HG03103 (cell line): ENCODE measurements at regions not wholly inside any gene's neighbourhood (a gene's known extent, or its start where the extent isn't known, plus 50 kb on each side); places are given as distances from the start of the nearest gene placed in this dataset.

ENCODE experiments used
- ATAC-seq: cut with Tn5 transposase; IDR thresholded peaks from one replicate; pipeline ENCODE4 v1.9.1; 2021; ENCODE audit warnings: low read depth; ENCODE audit not compliant: unreplicated experiment

- ATAC-seq = no peak
Observed at GRCh38 chr20:52867305-52867704, 104.9 kb upstream of the TSHZ2 start.

- ATAC-seq = no peak
Observed at GRCh38 chr20:52864916-52865605, 107.1 kb upstream of the TSHZ2 start.

- ATAC-seq = no peak
Observed at GRCh38 chr20:52859156-52859876, 112.8 kb upstream of the TSHZ2 start.

GRCh38 chr20:52852714-52853113 is 119.4 kb upstream of the TSHZ2 start:
- ATAC-seq = no peak

- no peak for ATAC-seq
Observed at GRCh38 chr20:52847731-52848359, 124.3 kb upstream of the TSHZ2 start.

GRCh38 chr20:52847029-52847660 is 125.0 kb upstream of the TSHZ2 start:
- ATAC-seq = no peak

GRCh38 chr20:52845044-52845443 is 127.1 kb upstream of the TSHZ2 start:
- no peak for ATAC-seq

GRCh38 chr20:52843425-52843824 is 128.7 kb upstream of the TSHZ2 start:
- ATAC-seq = no peak

GRCh38 chr20:52841003-52841402 is 131.2 kb upstream of the TSHZ2 start:
- no peak for ATAC-seq

GRCh38 chr20:52840041-52840440 is 132.1 kb upstream of the TSHZ2 start:
- ATAC-seq = no peak

GRCh38 chr20:52838510-52839241 is 133.5 kb upstream of the TSHZ2 start:
- ATAC-seq = no peak

GRCh38 chr20:52837378-52837777 is 134.8 kb upstream of the TSHZ2 start:
- no peak for ATAC-seq

GRCh38 chr20:52833901-52834300 is 138.3 kb upstream of the TSHZ2 start:
- no peak for ATAC-seq

GRCh38 chr20:52832151-52832774 is 139.9 kb upstream of the TSHZ2 start:
- ATAC-seq = no peak

- no peak for ATAC-seq
Observed at GRCh38 chr20:52830598-52830997, 141.6 kb upstream of the TSHZ2 start.

GRCh38 chr20:52829111-52829510 is 143.0 kb upstream of the TSHZ2 start:
- no peak for ATAC-seq

GRCh38 chr20:52828199-52828598 is 144.0 kb upstream of the TSHZ2 start:
- ATAC-seq = no peak

GRCh38 chr20:52826722-52827121 is 145.4 kb upstream of the TSHZ2 start:
- ATAC-seq = no peak

- no peak for ATAC-seq
Observed at GRCh38 chr20:52826321-52826720, 145.8 kb upstream of the TSHZ2 start.

- ATAC-seq = no peak
Observed at GRCh38 chr20:52824494-52825216, 147.5 kb upstream of the TSHZ2 start.
